ENCODE measurements at regions not wholly inside any gene's neighbourhood (a gene's known extent, or its start where the extent isn't known, plus 50 kb on each side); places are given as distances from the start of the nearest gene placed in this dataset.

GRCh38 chr1:228930479-228930957 is 195.2 kb downstream of the RHOU start:
- no peak for TF ChIP-seq EZH2 (IDR thresholded peaks at IDR 0.05; ENCODE audit: borderline replicate concordance, low read depth, low read length, poor library complexity, severe bottlenecking)
- TF ChIP-seq, protein P1, sequence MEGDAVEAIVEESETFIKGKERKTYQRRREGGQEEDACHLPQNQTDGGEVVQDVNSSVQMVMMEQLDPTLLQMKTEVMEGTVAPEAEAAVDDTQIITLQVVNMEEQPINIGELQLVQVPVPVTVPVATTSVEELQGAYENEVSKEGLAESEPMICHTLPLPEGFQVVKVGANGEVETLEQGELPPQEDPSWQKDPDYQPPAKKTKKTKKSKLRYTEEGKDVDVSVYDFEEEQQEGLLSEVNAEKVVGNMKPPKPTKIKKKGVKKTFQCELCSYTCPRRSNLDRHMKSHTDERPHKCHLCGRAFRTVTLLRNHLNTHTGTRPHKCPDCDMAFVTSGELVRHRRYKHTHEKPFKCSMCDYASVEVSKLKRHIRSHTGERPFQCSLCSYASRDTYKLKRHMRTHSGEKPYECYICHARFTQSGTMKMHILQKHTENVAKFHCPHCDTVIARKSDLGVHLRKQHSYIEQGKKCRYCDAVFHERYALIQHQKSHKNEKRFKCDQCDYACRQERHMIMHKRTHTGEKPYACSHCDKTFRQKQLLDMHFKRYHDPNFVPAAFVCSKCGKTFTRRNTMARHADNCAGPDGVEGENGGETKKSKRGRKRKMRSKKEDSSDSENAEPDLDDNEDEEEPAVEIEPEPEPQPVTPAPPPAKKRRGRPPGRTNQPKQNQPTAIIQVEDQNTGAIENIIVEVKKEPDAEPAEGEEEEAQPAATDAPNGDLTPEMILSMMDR (conservative IDR thresholded peaks at IDR 0.05; ENCODE audit: low read depth, low read length) = no peak
- H3K9me3 ChIP-seq (ENCODE audit: low read depth, low read length, poor library complexity, severe bottlenecking) = no peaks in the 10 kb centered on the region
- ChIA-PET CTCF (no interaction called here), POLR2A (ENCODE audit: low non-redundant PET) (no interaction called here)
- DNase-seq (ENCODE audit: low spot score) = no peak
- H3K27ac ChIP-seq (ENCODE audit: low read depth, low read length, poor library complexity, severe bottlenecking) = no peak overlapping the region
- H3K36me3 ChIP-seq (ENCODE audit: insufficient read depth, low read length, poor library complexity, severe bottlenecking) = no peaks in the 10 kb centered on the region
- intact Hi-C loops (cut with micrococcal nuclease; ENCODE audit: unreplicated experiment) = no loop called here
- H3K27me3 ChIP-seq (replicated peaks; ENCODE audit: insufficient read depth, low read depth, low read length, poor library complexity) = no peaks in the 10 kb centered on the region
- BruUV-seq (replicated peaks) = no TSS peak
- no peak overlapping the region for H3K4me3 ChIP-seq (ENCODE audit: low read depth, low read length, poor library complexity, severe bottlenecking)
- H3K4me1 ChIP-seq (ENCODE audit: insufficient read depth, low read length, poor library complexity, severe bottlenecking) = no peaks in the 10 kb centered on the region

DNA sequence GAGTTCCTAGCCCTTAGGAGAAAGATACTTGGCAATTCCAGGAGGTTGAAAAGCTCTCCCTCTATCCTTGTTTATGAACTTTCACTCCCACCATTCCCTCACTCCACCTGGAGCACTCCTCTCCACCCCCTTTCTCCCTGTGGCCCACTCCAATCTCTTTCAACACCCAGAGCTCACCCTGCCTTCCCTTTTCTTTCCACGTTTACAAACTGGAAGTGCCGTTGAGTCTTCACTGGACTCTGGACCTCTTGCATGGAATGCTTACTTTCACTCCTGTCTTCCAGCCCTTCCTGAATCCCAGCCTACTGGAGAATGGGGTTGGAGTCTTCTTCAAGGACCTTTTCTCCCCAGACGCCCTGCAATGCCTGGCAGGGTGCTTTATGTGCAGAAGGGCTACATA is 198.5 kb downstream of the RHOU start:
- no peak for DNase-seq (ENCODE audit: low spot score)
- Histone ChIP-seq H3K36me3 (ENCODE audit: insufficient read depth, low read length, poor library complexity, severe bottlenecking) (no peaks in the 10 kb centered on the region), H3K4me1 (ENCODE audit: insufficient read depth, low read length, poor library complexity, severe bottlenecking) (no peaks in the 10 kb centered on the region), H3K4me3 (ENCODE audit: low read depth, low read length, poor library complexity, severe bottlenecking) (no peak overlapping the region), H3K9me3 (ENCODE audit: low read depth, low read length, poor library complexity, severe bottlenecking) (no peaks in the 10 kb centered on the region), H3K27ac (ENCODE audit: low read depth, low read length, poor library complexity, severe bottlenecking) (no peak overlapping the region), H3K27me3 (replicated peaks; ENCODE audit: insufficient read depth, low read depth, low read length, poor library complexity) (no peaks in the 10 kb centered on the region)
- POLR2A ChIA-PET (ENCODE audit: low non-redundant PET) = no interaction called here
- intact Hi-C loops (cut with micrococcal nuclease; ENCODE audit: unreplicated experiment) = no loop called here
- CTCF ChIA-PET = no interaction called here
- no TSS peak for BruUV-seq (replicated peaks)
- no peak for TF ChIP-seq EZH2 (IDR thresholded peaks at IDR 0.05; ENCODE audit: borderline replicate concordance, low read depth, low read length, poor library complexity, severe bottlenecking)
- TF ChIP-seq, protein P1 (conservative IDR thresholded peaks at IDR 0.05; ENCODE audit: low read depth, low read length) = no peak

DNA sequence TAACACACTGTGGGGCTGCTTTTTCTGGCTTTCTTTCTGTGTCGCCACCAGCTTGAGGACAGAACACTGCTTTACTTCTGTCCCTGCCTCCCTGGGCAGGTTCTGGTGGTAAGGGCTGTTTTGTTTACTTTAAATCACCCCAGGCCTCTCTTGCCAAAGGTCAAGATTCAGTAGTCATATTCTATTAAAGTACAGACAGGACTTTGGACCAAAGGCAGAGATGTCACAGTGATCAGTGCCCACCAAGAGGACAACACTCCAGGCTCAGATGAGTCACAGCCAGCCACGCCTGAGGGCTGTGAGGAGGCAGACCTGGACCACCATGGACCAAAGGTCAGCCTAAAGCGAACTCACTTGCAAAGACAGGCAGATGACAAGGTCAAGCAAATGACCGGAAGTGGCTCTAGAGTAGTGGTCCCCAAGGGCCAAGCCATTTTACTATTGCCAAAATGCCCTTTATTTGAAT is 200.0 kb downstream of the RHOU start:
- no peaks in the 10 kb centered on the region for H3K36me3 ChIP-seq (ENCODE audit: insufficient read depth, low read length, poor library complexity, severe bottlenecking)
- no peaks in the 10 kb centered on the region for H3K4me1 ChIP-seq (ENCODE audit: insufficient read depth, low read length, poor library complexity, severe bottlenecking)
- ChIA-PET POLR2A (ENCODE audit: low non-redundant PET) (no interaction called here), CTCF (no interaction called here)
- no peak overlapping the region for H3K4me3 ChIP-seq (ENCODE audit: low read depth, low read length, poor library complexity, severe bottlenecking)
- TF ChIP-seq, protein P1 (conservative IDR thresholded peaks at IDR 0.05; ENCODE audit: low read depth, low read length) = no peak
- TF ChIP-seq EZH2 (IDR thresholded peaks at IDR 0.05; ENCODE audit: borderline replicate concordance, low read depth, low read length, poor library complexity, severe bottlenecking) = no peak
- no TSS peak for BruUV-seq (replicated peaks)
- H3K27me3 ChIP-seq (replicated peaks; ENCODE audit: insufficient read depth, low read depth, low read length, poor library complexity) = no peaks in the 10 kb centered on the region
- DNase-seq (ENCODE audit: low spot score) = no peak
- no peak overlapping the region for H3K27ac ChIP-seq (ENCODE audit: low read depth, low read length, poor library complexity, severe bottlenecking)
- H3K9me3 ChIP-seq (ENCODE audit: low read depth, low read length, poor library complexity, severe bottlenecking) = no peaks in the 10 kb centered on the region
- intact Hi-C loops (cut with micrococcal nuclease; ENCODE audit: unreplicated experiment) = no loop called here
